ENCODE measurements at regions not wholly inside any gene's neighbourhood (a gene's known extent, or its start where the extent isn't known, plus 50 kb on each side); places are given as distances from the start of the nearest gene placed in this dataset.

DNA sequence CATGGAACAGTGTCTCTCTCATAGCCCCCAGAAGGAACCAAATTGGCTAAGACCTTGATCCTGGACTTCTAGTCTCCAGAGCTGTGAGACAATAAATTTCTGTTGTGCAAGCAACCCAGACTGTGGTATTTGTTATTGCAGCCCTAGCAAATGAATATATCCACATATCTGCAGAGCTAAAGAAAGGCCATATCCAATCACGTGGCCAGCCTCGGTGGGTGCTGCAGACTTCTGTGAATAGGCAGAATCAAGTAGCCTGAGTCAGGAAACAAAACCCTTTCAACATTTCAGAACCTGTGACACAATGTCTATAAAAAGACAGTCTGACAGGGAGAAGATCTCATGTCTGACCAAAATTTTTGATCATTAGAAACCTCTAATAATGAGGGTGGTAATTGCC is 71.0 kb upstream of the CPM start:
- DNase-seq (ENCODE audit: low read depth) = no peak

DNA sequence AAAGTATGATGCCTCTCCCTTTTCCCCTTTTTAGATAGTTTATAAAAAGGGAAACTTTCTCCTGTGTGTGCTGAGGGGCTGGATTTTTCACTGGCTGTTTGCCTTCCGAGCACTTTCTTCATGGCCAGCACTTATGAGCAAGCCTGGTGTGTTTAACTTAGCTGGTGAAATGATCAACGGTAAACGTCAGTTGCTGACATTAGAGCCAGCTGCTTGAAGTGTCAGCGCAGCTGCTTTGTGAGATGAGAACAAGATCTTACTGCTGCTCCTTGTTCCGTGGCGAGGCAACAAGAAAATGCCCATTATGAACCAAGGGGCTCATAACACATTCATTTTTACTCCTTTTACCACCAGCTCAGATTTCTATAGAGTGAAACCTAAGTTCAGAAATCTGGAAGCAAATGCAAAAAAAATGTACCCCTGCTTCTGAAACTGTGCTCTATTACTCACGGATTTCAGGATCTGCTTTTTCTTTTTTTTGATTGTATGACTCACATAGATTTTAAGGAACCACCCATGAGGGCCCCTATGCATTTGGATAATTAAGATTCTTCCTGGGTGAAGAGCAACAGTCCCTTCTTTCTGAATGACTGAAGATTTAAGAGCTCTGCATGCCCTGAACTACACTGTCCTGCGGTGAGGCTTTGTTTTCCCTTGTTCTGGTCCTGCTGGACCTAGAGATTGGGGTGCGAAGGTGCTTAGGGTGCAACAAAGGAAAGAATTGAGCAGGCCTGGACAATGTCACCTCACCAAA is 74.3 kb upstream of the CPM start:
- H3K4me3 ChIP-seq (ENCODE audit: control insufficient read depth, low read depth, low read length) = peak overlapping the region; percentile 17
- TF ChIP-seq, protein P1, sequence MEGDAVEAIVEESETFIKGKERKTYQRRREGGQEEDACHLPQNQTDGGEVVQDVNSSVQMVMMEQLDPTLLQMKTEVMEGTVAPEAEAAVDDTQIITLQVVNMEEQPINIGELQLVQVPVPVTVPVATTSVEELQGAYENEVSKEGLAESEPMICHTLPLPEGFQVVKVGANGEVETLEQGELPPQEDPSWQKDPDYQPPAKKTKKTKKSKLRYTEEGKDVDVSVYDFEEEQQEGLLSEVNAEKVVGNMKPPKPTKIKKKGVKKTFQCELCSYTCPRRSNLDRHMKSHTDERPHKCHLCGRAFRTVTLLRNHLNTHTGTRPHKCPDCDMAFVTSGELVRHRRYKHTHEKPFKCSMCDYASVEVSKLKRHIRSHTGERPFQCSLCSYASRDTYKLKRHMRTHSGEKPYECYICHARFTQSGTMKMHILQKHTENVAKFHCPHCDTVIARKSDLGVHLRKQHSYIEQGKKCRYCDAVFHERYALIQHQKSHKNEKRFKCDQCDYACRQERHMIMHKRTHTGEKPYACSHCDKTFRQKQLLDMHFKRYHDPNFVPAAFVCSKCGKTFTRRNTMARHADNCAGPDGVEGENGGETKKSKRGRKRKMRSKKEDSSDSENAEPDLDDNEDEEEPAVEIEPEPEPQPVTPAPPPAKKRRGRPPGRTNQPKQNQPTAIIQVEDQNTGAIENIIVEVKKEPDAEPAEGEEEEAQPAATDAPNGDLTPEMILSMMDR (IDR thresholded peaks at IDR 0.05; ENCODE audit: control insufficient read depth, insufficient read depth, low read depth, low read length, missing control alignments) = no peak
- peak; percentile 47 for DNase-seq (ENCODE audit: low read depth)

More for the DNA sequence above, 71.0 kb upstream of the CPM start:
- TF ChIP-seq, protein P1 (IDR thresholded peaks at IDR 0.05; ENCODE audit: control insufficient read depth, insufficient read depth, low read depth, low read length, missing control alignments) = no peak
- no peak overlapping the region for H3K4me3 ChIP-seq (ENCODE audit: control insufficient read depth, low read depth, low read length)

DNA sequence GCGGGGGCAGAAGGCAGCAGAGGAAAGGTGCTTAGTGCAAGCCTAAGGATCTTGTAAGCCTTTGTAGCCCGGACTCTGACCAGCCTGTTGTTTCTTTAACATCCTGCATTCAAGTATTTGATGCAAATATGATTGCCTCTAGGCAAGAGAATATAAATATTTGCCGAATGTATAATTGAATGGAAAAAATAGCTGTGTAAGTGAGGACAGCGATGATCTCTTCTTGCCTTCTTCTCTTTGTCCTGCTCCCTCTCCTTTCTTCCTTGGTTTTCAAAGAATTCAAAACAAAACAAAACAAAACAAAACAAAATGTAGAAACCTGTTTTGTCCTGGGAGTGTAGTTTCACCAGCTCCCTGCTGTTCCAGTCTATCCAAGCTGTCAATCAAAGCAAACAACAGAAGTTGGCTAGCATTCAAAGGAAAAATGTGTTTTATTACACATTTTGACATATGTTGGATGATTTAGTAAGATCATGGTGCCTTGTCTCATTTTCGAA is 74.9 kb upstream of the CPM start:
- TF ChIP-seq, protein P1 (IDR thresholded peaks at IDR 0.05; ENCODE audit: control insufficient read depth, insufficient read depth, low read depth, low read length, missing control alignments) = no peak
- no peak overlapping the region for H3K4me3 ChIP-seq (ENCODE audit: control insufficient read depth, low read depth, low read length)
- DNase-seq (ENCODE audit: low read depth) = no peak

GRCh38 chr12:69008520-69008919 is 75.5 kb upstream of the CPM start:
- no peak for DNase-seq (ENCODE audit: low read depth)
- no peak overlapping the region for H3K4me3 ChIP-seq (ENCODE audit: control insufficient read depth, low read depth, low read length)
- TF ChIP-seq, protein P1 (IDR thresholded peaks at IDR 0.05; ENCODE audit: control insufficient read depth, insufficient read depth, low read depth, low read length, missing control alignments) = no peak

DNA sequence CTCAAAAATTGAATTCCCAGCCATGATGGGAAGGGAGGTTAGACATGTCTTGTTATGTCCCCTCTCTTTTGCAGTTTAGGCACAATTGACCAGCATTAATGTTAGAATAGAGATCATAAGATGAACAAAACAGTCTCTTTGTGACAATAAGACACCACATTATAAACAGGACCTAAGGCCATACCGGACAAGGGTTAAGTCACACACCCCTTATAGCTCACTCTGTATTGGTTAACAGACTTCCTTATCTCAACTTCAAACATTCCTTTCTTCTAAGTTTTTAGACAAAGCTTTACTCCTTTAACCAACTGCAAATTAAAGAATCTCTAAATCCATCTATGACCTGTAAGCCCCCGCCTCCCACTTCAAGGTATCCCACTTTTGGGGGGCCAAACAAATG is 81.1 kb upstream of the CPM start:
- TF ChIP-seq, protein P1 (IDR thresholded peaks at IDR 0.05; ENCODE audit: control insufficient read depth, insufficient read depth, low read depth, low read length, missing control alignments) = no peak
- DNase-seq (ENCODE audit: low read depth) = no peak
- H3K4me3 ChIP-seq (ENCODE audit: control insufficient read depth, low read depth, low read length) = no peak overlapping the region

- no peak overlapping the region for H3K4me3 ChIP-seq (ENCODE audit: control insufficient read depth, low read depth, low read length)
- DNase-seq (ENCODE audit: low read depth) = no peak
- TF ChIP-seq, protein P1 (IDR thresholded peaks at IDR 0.05; ENCODE audit: control insufficient read depth, insufficient read depth, low read depth, low read length, missing control alignments) = no peak
These were observed 82.0 kb upstream of the CPM start for GRCh38 chr12:69015017-69015416.
